GM18907 (cell line): ENCODE measurements at regions not wholly inside any gene's neighbourhood (a gene's known extent, or its start where the extent isn't known, plus 50 kb on each side); places are given as distances from the start of the nearest gene placed in this dataset.

Experiments used
- ATAC-seq: cut with Tn5 transposase; IDR thresholded peaks from one replicate; pipeline ENCODE4 v1.9.1; 2021; ENCODE audit warnings: mild to moderate bottlenecking, moderate library complexity; ENCODE audit not compliant: unreplicated experiment

DNA sequence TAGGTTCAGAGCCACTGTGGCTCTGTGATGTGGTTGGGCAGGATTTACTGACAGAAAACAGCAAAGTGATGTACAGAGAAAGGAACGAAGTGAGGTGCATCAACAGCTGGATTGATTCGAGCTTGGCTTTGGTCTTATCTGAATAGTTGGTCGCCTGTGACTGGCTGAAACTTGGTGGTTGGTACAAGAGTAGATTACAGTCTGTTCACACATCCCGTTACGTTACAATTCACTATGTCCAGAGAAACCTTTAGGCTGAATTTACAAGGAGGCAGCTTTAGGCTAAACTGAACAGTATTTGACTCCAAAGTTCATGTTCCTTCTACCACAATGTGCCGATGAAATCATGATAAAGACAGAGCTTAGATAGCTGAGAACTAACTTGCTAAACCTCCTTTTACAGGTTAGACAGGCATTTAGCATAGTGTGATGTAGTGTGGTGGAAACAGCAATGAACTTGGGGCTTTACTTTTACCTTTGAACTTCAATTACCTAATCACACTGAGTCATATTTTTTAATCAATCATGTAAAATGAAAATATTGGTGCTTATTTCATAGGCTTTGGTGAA lies 210.2 kb upstream of the PUM3 start:
- no peak for ATAC-seq

- no peak for ATAC-seq
Observed at GRCh38 chr9:3049636-3050035, 205.7 kb upstream of the PUM3 start.

DNA sequence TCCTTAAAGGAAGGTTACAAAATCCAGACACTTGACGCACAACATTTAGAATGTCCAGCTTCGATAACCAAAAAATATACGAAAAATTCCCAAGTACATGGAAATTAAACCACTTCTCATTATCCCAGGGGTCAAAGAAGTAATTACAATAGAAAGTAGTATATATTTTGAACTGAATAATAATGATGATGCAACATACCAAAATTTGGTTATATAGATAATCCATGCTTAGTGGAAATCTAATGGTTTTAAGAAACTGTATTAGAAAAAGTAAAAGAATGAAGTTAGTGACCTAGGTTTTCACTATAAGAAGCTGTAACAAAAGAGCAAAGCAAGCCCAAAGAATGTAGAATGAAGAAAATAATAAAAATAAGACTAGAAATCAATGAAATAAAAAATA lies 204.0 kb upstream of the PUM3 start:
- no peak for ATAC-seq

DNA sequence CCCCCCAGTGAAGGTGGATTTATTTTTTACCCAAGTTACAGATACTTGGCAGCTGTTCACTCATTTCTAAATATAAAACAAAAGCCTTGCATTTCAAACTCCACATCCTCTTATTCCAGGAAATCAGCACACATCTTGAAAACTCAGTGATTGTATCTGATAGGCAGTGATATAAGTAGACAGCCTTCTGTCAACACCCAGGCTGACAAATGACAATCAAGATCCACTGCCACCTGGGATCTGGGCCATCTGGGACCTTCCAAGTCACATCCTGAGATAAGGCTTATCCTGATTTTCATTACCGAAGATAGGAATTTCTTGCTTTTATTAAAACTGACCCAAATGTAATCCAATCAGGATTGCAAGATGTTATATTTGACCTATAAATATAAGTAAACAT lies 201.3 kb upstream of the PUM3 start:
- ATAC-seq, result no peak

DNA sequence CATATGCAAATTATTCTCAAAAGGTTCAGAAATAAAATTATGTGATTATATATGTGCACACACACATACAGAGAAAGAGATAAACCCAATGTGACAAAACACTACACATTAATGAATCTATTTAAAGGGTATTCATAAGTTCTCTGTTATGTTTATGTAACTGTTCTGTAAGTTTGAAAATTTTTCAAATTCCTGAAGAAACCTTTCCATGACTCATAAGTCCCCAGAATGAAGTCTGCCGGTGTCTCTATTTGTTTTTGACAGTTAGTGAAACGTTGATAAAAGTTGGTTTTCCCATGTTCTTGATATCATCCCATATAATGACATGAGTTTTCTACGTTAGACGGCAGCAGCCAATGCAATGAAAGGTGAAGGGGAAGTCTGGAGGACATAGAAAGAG lies 199.5 kb upstream of the PUM3 start:
- ATAC-seq, result no peak

- no peak for ATAC-seq
Observed at GRCh38 chr9:3040761-3041160, 196.9 kb upstream of the PUM3 start.

GRCh38 chr9:3036333-3036700 lies 192.4 kb upstream of the PUM3 start:
- no peak for ATAC-seq

DNA sequence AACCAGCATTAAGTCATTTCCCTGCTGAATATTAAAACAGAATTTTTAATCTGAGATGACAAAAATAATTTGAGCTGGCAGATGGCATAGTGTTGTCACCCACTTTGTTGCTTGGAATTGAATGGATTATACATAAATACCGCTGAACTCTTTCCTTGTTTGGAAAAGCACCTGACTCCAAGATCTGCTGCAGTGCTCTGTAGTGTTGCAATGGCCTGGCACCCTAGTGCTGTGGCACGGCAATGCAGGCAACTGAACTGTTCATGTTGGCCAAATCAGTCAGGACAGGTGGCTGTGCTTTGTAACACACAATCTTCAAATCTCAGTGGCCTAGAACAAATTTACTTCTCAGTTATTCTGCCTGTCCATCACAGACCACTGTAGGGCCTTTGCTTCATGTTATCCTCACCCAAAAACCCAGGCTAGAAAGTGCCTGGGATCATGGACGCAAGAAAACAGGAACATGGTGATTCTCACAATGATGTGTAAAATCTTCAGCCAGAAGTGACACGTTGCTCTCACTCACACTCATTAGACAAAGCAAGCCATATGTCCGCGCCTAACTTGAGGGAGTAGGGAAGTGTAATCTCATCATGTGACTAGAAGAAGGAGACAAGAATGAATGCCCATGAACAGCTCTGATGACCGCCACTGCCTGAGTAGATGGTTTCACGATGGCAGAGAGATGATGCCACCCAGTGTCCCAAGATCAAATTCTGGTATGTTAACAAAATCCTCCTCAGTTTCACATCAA lies 191.9 kb upstream of the PUM3 start:
- ATAC-seq, result no peak

GRCh38 chr9:3032898-3033297 lies 189.0 kb upstream of the PUM3 start:
- ATAC-seq, result peak; percentile 79

- ATAC-seq, result no peak
Observed at GRCh38 chr9:3028535-3028934, 184.6 kb upstream of the PUM3 start.

DNA sequence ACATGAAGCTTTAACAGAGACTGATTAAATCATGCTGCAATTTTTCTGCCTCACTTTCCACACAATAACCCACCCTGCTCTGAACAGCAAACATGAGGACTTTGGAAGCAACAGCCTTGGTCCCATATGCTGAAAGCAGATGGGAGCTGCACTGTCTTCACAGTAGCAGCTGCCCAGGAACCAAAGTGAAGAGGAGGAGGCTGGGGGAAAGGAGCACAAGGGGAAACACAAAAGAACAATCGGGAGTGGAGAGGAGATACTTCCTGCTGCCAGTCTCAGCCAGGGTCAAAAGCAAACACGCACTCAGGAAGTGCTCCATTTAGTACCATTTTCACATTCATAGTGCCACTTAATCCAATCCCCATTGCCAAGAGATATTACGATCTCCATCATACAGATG lies 183.3 kb upstream of the PUM3 start:
- ATAC-seq, result no peak

DNA sequence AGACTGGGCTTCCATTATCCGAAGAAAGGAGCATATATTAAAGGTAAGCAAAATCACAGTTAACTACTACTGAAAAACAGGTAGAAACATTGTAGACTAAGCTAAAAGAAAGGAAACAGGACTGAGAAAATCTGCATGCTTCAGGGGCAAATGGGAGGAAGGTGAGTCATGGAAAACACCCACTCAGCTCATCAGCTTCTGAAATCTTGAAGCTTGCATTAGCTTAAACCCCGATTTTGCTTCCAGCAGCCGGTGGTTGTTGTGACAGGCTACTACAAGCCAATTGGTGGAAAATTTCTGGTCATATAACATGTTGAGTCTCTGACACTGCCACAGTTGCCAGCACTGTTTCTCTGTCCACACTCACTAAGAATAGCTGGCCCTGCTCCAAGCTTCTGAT lies 179.6 kb upstream of the PUM3 start:
- ATAC-seq, result no peak

DNA sequence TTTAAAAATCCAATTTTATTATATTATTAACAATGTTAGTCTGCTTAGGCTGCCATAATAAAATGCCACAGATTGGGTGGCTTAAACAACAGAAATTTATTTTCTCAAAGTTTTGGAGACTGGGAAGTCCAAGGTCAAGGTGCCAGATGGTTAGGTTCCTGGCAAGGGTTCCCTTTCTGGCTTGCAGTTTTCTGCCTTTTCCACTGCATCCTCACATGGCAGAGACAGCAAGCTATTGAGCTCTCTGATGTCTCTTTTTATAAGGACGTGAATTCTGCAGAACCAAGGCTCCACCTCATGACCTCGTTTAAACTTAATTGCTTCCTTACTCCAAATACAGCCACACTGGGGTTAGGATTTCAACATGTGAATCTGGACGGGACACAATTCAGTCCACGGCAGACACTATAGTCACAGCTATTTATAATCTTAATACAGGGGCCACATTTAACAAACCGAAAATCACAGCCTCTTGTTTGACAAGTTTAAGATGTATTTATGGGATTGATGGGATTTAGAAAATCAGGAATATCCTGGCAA lies 174.9 kb upstream of the PUM3 start:
- ATAC-seq, result no peak

DNA sequence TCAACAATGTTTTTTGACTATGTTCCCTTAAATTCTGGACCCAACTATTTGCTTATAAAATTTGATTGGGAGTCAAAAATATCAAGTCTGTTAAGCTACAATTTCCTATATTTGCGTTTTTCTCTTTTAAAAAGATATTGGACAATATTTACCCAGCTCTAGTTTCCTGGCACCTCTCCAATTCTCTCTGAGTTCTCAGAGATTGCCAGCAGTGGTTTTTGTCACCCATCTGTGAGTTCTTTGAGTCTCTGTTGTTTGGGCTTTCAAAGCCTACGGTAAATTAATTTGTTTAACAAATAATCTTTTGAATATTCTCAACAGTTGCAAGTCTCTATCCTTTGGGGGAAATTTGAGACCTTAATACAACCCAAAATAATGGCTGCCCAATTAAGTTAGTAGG lies 174.2 kb upstream of the PUM3 start:
- ATAC-seq, result no peak

GRCh38 chr9:3014178-3014577 lies 170.3 kb upstream of the PUM3 start:
- ATAC-seq, result no peak

DNA sequence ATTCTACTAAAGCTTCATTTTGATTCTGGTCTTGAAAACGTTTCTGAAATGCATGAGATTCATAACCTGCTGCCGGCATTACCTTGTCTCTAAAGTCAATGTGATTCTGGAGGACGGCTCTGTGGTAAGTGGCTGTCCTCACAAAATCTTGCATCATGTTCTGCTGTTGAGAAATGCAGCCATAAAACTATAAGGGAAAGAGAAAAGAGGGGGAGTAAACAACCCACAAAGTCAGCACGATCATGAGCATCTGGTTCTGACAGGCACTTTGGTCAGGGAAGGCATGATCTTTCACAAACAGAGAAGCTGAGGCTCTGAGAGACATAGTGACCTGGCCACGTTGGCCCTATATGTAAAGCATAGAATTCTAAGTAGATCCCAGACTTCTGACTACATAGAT lies 168.9 kb upstream of the PUM3 start:
- no peak for ATAC-seq

DNA sequence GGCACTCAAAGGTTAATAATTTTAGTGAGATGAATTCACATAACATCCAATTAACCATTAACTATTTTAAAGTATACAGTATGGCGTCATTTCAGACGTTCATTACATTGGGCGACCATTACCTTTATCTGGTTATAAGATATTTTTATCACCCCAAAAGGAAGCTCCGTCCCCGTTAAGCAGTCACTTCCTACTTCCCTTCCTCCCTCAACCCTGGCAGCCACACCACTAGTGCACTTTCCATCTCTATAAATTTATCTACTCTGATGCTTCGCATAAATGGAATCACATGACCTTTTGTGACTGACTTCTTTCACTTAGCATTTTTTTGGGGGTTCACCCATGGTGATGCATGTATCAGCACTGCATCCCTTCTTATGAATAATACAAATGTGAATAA lies 168.3 kb upstream of the PUM3 start:
- ATAC-seq, result no peak

DNA sequence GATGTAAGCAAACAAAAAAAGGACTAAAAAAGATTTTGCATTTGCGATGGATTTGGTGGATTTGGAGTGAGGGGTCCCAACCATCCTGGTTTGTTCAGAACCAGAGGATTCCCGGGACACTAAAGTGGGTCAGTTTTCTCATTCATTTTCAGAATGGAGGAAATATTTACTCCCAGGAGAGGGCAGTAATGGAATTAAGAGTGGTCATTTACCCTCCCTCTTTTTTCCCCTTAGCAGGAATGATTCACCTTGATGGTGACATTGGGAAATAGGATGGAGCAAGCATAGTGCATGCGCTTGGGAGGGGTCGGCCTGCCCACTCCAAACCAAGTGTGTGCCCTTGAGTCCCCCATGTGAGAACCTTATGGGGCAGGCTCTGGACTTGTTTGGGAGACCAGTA lies 164.2 kb upstream of the PUM3 start:
- ATAC-seq, result no peak

GRCh38 chr9:3007326-3007725 lies 163.4 kb upstream of the PUM3 start:
- ATAC-seq, result no peak

GRCh38 chr9:3006851-3007250 lies 163.0 kb upstream of the PUM3 start:
- no peak for ATAC-seq

- no peak for ATAC-seq
Observed at GRCh38 chr9:3004572-3004971, 160.7 kb upstream of the PUM3 start.

GRCh38 chr9:3001311-3001710 lies 157.4 kb upstream of the PUM3 start:
- ATAC-seq, result no peak

DNA sequence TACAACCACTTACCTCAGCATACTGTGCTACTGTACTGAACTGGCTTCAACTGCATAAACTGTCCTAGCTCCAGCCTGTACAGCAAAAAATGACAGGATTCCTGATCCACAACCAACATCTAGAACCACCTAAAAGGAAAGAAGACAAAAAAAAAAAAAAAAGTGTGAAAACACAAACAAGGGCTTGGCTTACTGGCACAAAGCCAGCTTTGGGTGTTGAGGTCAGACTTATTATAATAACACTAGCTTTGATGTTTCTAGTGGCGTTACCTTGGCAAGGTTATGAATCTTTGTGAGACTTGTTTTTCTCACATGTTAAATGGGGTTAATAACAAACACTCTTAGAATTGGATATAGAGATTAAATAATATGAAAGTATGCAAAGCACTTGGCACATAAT lies 148.5 kb upstream of the PUM3 start:
- ATAC-seq, result no peak
